GM12864 (cell line): ENCODE measurements at regions not wholly inside any gene's neighbourhood (a gene's known extent, or its start where the extent isn't known, plus 50 kb on each side); places are given as distances from the start of the nearest gene placed in this dataset.
"Not testable (repeated sequence)": the region's sequence is repeated elsewhere in the genome, so short reads cannot be mapped to it uniquely, and the experiment has no call there.

Experiments used
- DNase-seq: peaks from one replicate; pipeline ENCODE4 v3.0.0-alpha.2; 2011; ENCODE audit warnings: low read depth
- H3K4me3 ChIP-seq: 2 replicates; pipeline ENCODE4 v1.5.1; 2011; ENCODE audit warnings: mild to moderate bottlenecking, low read depth, low read length, control low read depth
- CTCF ChIP-seq: IDR thresholded peaks from 2 replicates; pipeline ENCODE4 v1.5.1; 2011; ENCODE audit warnings: low read depth, mild to moderate bottlenecking, moderate library complexity, low read length, control low read depth, inconsistent platforms; ENCODE audit errors: missing control alignments

- no peak overlapping the region for H3K4me3 ChIP-seq
- no peak for TF ChIP-seq CTCF
- DNase-seq = no peak
Measured at GRCh38 chr11:134858783-134859480, 446.9 kb upstream of the B3GAT1 start.

GRCh38 chr11:134857035-134857434, 445.0 kb upstream of the B3GAT1 start:
- no peak for TF ChIP-seq CTCF
- H3K4me3 ChIP-seq = no peak overlapping the region
- no peak for DNase-seq

- TF ChIP-seq CTCF = no peak
- no peak for DNase-seq
- H3K4me3 ChIP-seq = no peak overlapping the region
Measured at GRCh38 chr11:134856056-134856971, 444.3 kb upstream of the B3GAT1 start.

- TF ChIP-seq CTCF = no peak
- DNase-seq = no peak
- no peak overlapping the region for H3K4me3 ChIP-seq
Measured at GRCh38 chr11:134853992-134854991, 442.2 kb upstream of the B3GAT1 start.

GRCh38 chr11:134851503-134852224, 439.6 kb upstream of the B3GAT1 start:
- not testable (repeated sequence) for DNase-seq, H3K4me3 ChIP-seq

GRCh38 chr11:134850566-134850965, 438.5 kb upstream of the B3GAT1 start:
- H3K4me3 ChIP-seq = no peak overlapping the region
- DNase-seq = no peak
- TF ChIP-seq CTCF = no peak
